Loucy (cell line): ENCODE measurements at regions not wholly inside any gene's neighbourhood (a gene's known extent, or its start where the extent isn't known, plus 50 kb on each side); places are given as distances from the start of the nearest gene placed in this dataset.

ENCODE experiments used
- H2AFZ ChIP-seq: fragments of 200-600 bp; sonication (generic); 2 replicates; pipeline ENCODE4 v1.6.0; 2016; ENCODE audit warnings: antibody characterized with exemption, mild to moderate bottlenecking, low read length, moderate library complexity
- H3F3A ChIP-seq: fragments of 200-600 bp; 2 replicates; pipeline ENCODE4 v1.6.0; 2016; ENCODE audit warnings: antibody characterized with exemption, low read depth, mild to moderate bottlenecking
- H3K27me3 ChIP-seq: fragments of 200-600 bp; sonication (generic); 2 replicates; pipeline ENCODE4 v1.6.1; 2014; ENCODE audit warnings: low read length, mild to moderate bottlenecking; ENCODE audit not compliant: insufficient read depth, poor library complexity, severe bottlenecking
- H3K36me3 ChIP-seq: fragments of 200-600 bp; sonication (generic); 2 replicates; pipeline ENCODE4 v1.6.1; 2016; ENCODE audit warnings: low read length; ENCODE audit not compliant: insufficient read depth
- H3K4me1 ChIP-seq: fragments of 200-600 bp; sonication (generic); 2 replicates; pipeline ENCODE4 v1.5.1; 2014; ENCODE audit warnings: low read length, mild to moderate bottlenecking; ENCODE audit not compliant: insufficient read depth, poor library complexity, severe bottlenecking
- H3K4me2 ChIP-seq: fragments of 200-600 bp; sonication (generic); 2 replicates; pipeline ENCODE4 v1.6.0; 2014; ENCODE audit warnings: antibody characterized with exemption, low read length, low read depth, mild to moderate bottlenecking; ENCODE audit not compliant: poor library complexity, severe bottlenecking
- H3K4me3 ChIP-seq: fragments of 200-600 bp; sonication (generic); 2 replicates; pipeline ENCODE4 v1.5.1; 2014; ENCODE audit warnings: low read length, mild to moderate bottlenecking, mixed read lengths; ENCODE audit not compliant: poor library complexity, severe bottlenecking
- H3K79me2 ChIP-seq: fragments of 200-600 bp; sonication (generic); 2 replicates; pipeline ENCODE4 v1.6.1; 2014; ENCODE audit warnings: low read length; ENCODE audit not compliant: insufficient read depth
- H3K9ac ChIP-seq: fragments of 200-600 bp; sonication (generic); 2 replicates; pipeline ENCODE4 v1.6.0; 2014; ENCODE audit warnings: mild to moderate bottlenecking, low read depth, low read length, moderate library complexity; ENCODE audit not compliant: poor library complexity, severe bottlenecking
- H3K9me2 ChIP-seq: fragments of 200-600 bp; sonication (generic); replicated peaks from 2 replicates; pipeline ENCODE4 v1.6.1; 2016; ENCODE audit warnings: low read depth, low read length, mixed read lengths
- H3K9me3 ChIP-seq: fragments of 200-600 bp; sonication (generic); 2 replicates; pipeline ENCODE4 v1.6.1; 2014; ENCODE audit warnings: mild to moderate bottlenecking, antibody characterized with exemption, low read length, low read depth; ENCODE audit not compliant: insufficient read depth
- H4K20me1 ChIP-seq: fragments of 200-600 bp; sonication (generic); 2 replicates; pipeline ENCODE4 v1.6.0; 2014; ENCODE audit warnings: antibody characterized with exemption, low read length, mild to moderate bottlenecking; ENCODE audit not compliant: insufficient read depth, poor library complexity, severe bottlenecking
- CTCF ChIP-seq: fragments of 200-600 bp; sonication (generic); conservative IDR thresholded peaks from 2 replicates; pipeline ENCODE4 v1.5.1; 2014; ENCODE audit warnings: mild to moderate bottlenecking, antibody characterized with exemption, low read length
- EZH2phosphoT487 ChIP-seq: fragments of 200-600 bp; IDR thresholded peaks from 2 replicates; pipeline ENCODE4 v1.6.1; 2018; ENCODE audit warnings: antibody characterized with exemption, mild to moderate bottlenecking, moderate library complexity, borderline replicate concordance

DNA sequence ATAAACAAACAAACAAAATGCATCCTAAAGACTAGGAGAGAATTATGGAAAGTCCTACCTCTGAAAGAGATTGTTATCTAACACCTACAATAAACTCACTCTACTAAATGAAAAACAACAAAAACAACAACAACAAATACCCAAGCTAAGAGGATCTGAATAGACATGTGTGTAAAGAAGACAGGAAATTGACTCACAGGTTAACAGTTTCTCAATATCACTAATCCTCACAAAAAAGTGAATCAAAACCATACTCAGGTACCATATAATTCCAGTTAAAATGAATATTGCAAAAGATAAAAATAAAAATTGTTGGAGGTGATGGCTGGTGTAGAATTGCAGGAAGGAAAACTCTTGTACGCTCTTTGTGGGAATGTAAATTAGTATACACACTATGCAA, 110.4 kb upstream of the TOP3B start:
- peaks cover 24% of the 10 kb centered on the region for H3K27me3 ChIP-seq
- H3K79me2 ChIP-seq: no peaks in the 10 kb centered on the region
- no peaks in the 10 kb centered on the region for H4K20me1 ChIP-seq
- no peaks in the 10 kb centered on the region for H3F3A ChIP-seq
- no peaks in the 10 kb centered on the region for H3K9me3 ChIP-seq
- no peak overlapping the region for H2AFZ ChIP-seq
- no peak overlapping the region for H3K4me2 ChIP-seq
- H3K36me3 ChIP-seq: no peaks in the 10 kb centered on the region
- no peak overlapping the region for H3K4me3 ChIP-seq
- H3K9me2 ChIP-seq: no peaks in the 10 kb centered on the region
- no peak overlapping the region for H3K9ac ChIP-seq
- TF ChIP-seq EZH2phosphoT487: no peak
- no peak for TF ChIP-seq CTCF
- no peaks in the 10 kb centered on the region for H3K4me1 ChIP-seq

DNA sequence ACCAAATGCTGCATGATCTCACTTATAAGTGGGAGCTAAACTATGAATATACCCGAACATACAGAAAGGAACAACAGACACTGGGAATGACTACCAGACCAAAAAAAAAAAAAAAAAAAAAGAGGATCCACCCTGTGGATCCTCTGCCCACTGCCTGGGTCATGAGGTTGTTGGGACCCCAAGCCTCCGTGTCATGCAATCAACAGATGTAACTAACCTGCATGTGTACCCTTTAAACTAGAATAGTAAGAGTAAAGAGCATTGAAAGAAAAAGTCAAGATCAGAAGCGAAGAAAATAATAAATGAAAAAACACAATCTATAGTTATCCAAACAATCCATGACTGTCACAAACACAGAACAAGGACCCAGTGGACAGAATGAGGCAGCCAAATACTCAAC, 109.5 kb upstream of the TOP3B start:
- Histone ChIP-seq H3K9ac (no peak overlapping the region), H3K27me3 (peaks cover 19% of the 10 kb centered on the region), H4K20me1 (no peaks in the 10 kb centered on the region), H3K36me3 (no peaks in the 10 kb centered on the region), H2AFZ (no peak overlapping the region), H3K9me3 (no peaks in the 10 kb centered on the region), H3K9me2 (no peaks in the 10 kb centered on the region), H3K79me2 (no peaks in the 10 kb centered on the region), H3K4me1 (no peaks in the 10 kb centered on the region), H3K4me3 (no peak overlapping the region), H3F3A (no peaks in the 10 kb centered on the region), H3K4me2 (no peak overlapping the region)
- no peak for TF ChIP-seq EZH2phosphoT487
- TF ChIP-seq CTCF: no peak

- H3K4me3 ChIP-seq: no peak overlapping the region
- H3F3A ChIP-seq: no peaks in the 10 kb centered on the region
- TF ChIP-seq CTCF (no peak), EZH2phosphoT487 (no peak)
- H3K36me3 ChIP-seq: no peaks in the 10 kb centered on the region
- no peaks in the 10 kb centered on the region for H3K4me1 ChIP-seq
- H3K79me2 ChIP-seq: no peaks in the 10 kb centered on the region
- no peak overlapping the region for H3K4me2 ChIP-seq
- no peaks in the 10 kb centered on the region for H3K9me3 ChIP-seq
- no peaks in the 10 kb centered on the region for H3K9me2 ChIP-seq
- H3K9ac ChIP-seq: no peak overlapping the region
- H2AFZ ChIP-seq: no peak overlapping the region
- H4K20me1 ChIP-seq: no peaks in the 10 kb centered on the region
- H3K27me3 ChIP-seq: peaks cover 13% of the 10 kb centered on the region
Measured at GRCh38 chr22:22091400-22091878, 108.9 kb upstream of the TOP3B start.
